ENCODE measurements at regions not wholly inside any gene's neighbourhood (a gene's known extent, or its start where the extent isn't known, plus 50 kb on each side); places are given as distances from the start of the nearest gene placed in this dataset.
"Not testable (repeated sequence)": the region's sequence is repeated elsewhere in the genome, so short reads cannot be mapped to it uniquely, and the experiment has no call there.

DNA sequence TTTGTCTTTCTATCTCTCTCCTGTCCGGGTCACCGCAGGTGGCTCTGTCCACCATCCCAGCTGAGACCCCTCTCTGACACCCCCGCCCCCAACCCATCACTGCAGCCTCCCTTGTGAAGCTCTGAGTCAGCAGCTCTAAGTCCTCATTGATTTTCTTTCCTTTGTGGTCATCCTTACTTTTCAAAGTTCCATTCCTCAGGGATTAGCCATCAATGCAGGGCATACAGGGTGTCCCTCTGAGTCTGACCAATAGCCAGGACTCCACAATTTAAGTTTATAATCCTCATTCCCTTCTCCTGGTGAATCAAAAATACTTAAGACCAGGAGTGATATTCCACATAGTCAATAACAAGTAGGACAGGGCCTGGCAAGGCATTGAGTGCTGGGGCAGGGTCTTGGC is 333.3 kb upstream of the CNR1 start:
- DNase-seq: no peak

DNA sequence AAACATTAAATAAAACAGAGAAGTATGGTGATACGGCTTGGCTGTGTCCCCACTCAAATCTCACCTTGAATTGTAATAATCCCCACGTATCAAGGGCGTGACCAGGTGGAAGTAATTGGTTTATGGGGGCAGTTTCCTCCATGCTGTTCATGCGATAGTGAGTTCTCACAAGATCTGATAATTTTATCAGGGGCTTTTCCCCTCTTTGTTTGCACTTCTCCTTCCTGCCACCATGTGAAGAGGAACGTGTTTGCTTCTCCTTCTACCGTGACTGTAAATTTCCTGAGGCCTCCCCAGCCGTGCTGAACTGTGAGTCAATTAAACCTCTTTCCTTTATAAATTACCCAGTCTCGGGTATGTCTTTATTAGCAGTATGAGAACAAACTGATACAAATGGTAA is 331.3 kb upstream of the CNR1 start:
- not testable (repeated sequence) for DNase-seq

DNA sequence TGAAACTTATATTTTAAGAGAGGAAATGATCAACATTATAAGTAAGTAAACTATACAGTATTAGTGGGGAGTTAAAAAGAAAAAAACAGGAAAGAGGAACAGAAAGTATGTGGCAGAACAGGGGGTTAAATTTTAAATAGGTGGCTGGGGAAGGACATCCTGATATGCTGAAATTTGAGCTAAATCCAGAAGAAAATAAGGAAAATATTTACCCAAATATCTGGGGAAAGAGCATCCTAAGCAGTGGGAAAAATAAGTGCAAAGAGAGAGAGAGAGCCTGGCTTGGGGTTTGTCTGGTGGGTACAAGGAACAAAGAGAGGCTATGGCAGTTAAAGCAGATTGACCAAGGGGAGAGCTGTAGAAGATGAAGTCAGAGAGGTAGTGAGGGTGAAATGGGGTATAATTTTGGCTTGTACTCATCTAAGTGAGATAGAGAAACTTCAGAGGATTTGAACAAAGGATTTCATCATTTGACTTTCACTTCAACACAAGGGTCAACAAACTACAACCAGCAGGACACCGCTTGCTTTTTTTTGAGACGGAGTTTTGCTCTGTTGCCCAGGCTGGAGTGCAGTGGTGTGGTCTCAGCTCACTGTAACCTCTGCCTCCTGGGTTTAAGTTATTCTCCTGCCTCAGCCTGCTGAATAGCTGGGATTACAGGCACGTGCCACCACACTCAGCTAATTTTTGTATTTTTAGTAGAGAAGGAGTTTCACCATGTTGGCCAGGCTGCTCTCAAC is 328.4 kb upstream of the CNR1 start:
- DNase-seq: no peak

DNA sequence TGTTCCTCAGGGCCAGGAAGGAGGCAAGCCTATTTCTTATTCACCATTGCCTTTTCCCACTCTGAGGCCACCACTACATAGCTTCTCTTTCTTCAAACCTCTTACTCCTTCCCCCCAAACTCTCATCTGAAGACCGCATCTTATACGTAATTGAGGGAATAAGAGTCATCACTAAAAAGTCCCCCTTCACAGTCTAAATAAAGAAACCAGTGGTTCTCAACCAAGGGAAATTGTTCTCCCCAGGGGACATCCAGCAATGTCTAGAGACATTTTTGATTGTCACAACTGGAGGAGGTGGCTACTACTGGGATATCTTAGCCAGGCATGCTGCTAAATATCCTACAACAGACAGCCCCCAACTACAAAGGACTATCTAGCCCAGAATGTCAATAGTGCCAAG is 327.6 kb upstream of the CNR1 start:
- DNase-seq: no peak

DNA sequence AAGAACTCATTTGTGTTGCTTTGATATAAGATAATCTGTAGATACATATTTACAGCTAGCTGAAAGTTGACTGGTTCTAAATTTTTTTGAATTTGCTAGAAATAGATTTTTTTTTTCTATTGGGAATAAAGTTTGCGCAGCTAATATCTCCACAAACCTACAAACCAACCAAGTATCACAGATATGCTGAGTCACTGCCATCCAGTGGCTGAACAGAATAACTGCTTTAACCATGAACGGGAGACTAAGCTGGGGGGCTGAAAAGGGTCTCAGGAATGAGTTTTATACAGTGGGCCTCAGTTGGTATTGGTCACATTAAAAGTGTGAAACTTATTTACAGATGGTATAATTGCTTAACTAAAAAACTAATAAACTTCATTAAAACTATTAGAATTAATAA is 326.7 kb upstream of the CNR1 start:
- DNase-seq: no peak

DNA sequence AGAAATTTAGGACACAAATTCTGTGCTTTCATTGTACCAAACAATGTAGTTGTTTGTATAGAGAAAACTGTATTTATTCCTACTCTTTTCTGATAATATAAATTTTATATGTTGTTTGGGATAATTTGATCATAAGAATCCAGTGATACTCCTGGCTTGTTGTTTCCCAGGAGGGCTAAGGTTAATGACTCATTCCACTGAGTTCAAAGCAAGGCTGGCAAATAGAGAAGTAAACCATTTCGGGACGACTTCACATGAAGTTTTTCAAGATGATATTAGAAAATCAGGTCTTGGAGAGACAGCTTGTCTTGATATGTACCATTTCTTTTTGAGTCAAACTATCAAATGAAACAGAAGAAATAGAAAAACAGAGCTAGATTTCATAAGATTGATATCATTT is 326.1 kb upstream of the CNR1 start:
- DNase-seq: no peak

DNA sequence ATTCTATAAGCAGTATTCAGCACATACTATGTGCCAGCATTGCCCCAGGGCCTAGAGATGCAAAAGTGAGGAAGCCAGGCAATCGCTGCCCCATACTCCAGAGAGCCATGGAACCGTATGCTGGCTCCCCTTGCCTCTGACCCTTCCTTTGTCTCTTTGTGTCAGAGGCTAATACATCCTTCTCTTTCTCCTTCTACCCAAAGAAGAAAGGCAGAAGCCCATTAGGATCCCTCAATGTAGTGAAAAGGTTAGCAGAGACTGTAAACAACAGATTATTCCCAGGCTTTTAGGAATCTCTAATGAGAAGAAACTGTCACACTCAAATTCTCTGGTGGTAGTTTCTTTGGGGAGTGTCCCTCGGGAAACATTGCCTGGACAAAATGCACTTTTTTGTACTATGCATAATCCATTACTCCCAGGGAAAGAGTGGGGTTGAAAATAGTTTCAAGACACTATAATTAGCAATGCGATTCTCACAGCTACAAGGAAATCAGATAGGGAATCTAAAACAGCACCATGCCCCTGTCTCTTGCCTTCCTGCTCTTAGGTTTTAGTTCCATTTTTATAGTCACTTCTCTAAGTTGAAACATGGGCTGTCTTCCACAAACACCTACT is 325.2 kb upstream of the CNR1 start:
- no peak for DNase-seq

DNA sequence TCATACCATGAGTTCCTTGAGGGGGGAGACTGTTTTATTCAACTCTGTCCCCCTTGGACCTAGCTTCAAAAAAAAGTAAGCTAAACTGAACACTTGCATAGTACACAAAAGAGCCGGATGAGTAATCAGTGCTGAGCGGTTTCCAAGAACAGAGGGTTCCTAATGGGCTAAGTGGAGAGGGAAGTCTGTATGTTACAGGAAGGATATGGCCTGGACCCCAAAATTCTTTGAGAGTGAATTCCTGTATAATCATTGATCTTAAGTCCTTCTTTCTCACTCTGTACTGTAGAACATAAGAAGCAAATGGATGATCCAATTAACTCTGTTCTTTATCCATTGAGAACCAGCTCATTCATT is 324.7 kb upstream of the CNR1 start:
- no peak for DNase-seq

DNA sequence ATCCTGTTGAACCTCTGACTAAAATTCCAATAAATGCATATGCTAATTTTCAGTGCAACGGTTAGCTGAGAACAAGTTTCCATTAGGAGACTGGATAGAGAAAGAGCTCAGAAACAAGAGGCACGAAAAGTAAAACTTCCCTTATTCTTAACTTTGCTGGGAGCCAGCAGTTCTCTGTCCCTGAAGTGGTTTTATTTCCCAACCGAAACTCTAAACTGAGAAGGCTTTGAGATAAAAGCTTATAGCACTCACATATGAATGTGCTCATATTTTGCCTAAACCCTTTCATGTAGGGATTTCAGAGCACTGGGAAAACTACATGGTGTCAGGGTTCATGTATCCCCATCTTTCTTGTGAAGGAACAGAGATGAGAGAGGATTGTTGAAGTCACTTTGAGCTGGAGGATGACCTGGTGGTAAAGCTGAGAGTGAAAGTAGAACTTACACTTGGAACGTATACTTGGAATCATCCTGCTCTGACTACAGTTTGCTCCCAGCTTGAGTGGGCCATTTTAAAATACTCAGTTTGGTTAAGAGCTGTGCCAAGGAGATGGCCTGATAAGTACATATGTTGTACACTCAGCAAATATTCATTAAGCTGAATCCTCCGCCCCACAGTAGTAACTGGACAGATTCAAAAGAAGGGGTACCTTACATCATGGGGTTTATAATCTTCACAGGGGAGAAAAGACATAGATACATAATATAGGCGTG is 324.2 kb upstream of the CNR1 start:
- DNase-seq: no peak

DNA sequence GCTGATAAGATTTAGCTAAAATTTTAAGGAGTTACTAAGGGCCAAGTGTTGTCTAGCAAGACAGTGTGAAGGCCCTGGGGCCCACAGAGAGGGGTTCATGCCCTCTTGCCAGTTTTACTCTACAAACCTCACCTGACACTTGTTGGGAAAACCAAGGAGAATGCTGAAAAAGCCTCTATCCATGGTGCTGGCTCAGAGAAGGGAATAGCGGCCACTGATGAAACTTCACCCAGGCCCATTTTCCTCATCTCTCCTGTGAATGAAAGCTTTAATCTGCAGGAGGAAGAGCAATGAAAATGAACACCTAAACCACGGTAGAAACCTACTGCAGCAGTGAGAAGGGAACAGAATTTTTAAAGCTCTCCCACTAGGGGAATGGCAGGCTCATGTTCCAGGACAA is 317.3 kb upstream of the CNR1 start:
- DNase-seq: no peak

DNA sequence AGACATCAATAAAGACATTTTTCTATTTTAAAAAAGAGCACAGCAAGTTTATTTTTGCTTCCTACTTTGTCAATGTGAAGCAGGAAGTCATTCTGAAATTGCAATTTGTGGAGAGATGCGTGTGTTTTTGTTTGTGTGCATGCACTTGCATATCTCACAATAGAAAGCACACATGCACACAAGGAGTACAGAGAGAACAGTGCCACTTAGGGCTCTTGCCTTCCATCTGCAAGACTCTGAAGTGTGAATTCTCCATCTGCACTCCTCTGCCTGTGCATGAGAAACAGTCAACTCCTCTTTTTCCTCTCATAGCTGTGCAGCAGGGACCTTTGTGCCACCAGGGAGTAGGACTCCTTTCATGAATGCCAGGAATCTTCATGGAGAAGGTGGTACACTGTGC is 316.3 kb upstream of the CNR1 start:
- DNase-seq: no peak

DNA sequence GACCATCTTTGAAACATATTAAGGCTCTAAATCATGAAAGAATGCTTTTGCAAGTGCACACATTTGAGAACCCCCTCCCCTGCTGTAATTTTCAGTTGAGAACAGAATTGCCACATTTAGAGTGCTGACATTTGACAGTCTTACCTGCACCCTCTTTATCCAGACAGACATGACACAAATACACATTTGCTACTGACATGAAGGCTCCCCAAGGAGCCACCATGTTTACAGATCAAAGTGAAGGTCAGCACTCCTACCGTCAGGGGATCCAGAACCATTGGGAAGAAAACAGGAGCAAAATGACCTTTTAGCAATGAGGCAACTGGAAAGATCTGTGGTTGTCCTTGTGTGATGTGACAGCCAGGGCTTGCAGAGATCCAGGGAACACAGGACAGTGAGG is 315.4 kb upstream of the CNR1 start:
- DNase-seq: no peak

DNA sequence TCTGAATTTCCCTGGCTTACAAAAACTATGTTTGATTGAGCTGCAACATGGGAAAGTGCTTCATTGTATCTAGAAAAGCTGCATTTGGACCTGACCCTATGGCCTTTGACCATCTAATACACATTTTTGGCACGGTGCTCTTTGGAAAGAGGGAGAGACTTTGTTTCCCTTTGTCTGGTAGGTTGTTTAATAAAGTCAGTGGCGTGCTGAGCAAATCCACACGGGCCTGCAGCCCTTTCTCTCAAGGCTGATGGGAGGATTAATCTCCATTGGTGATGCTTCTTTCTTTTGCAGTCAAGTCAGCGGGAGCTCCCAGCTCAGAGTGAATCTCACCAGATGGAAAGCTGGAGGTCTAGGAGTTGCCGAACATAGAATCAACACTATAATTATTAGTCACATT is 314.7 kb upstream of the CNR1 start:
- no peak for DNase-seq

DNA sequence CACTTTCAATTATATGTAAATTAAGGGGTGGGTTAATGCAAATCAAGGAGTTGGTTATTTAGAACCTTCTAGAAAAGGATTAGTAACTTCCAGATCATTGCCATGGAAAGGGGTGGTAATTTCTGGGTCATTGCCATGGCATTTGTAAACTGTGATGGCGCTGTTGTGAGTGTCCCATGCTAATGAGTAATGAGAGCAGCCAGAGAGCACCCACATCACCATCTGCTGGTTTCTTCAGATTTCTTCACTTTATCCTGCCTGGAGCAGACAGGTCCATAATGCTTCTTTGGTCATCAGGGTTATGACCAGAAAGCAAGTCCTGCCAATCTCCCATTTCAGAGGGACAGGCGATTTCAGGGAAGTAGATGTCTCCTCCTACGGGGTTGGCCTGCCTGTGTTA is 311.3 kb upstream of the CNR1 start:
- DNase-seq: no peak

DNA sequence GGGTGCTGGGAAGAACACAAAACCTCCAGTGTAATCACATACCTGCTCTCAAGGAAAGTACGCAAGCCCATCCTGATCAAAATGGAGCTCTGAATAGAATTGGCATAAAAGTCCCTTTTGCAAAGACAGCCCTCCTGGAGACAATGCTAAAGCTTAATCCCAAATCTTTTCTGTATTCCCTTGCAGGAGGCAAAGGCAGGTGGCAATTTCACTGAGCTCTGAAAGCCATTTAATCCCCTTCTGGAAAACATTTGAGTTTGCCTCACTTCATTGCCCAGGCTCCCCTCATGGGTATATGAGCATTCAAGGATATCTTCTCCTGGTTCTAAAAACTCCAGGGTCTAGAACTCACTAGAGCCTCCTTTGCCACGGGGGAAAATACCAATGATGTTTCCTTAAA is 310.2 kb upstream of the CNR1 start:
- DNase-seq: no peak

DNA sequence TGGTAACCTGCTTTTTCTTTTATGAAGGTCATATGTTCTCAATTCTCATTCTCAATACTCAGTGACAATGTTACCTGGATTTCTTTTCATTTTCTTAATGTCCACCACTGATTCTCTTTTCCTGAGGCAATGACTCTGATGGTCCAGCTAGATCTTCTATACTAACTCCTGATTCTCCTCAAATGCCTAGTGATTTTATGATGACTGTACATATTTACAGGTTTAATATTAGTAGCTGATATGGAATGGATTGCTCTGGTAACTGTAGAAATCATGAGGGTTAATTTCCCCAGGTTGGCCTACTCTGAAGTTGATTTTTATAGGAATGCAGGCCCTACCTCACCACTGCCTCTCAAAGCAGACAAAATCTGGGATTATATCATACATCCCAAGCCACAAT is 308.6 kb upstream of the CNR1 start:
- DNase-seq: no peak

DNA sequence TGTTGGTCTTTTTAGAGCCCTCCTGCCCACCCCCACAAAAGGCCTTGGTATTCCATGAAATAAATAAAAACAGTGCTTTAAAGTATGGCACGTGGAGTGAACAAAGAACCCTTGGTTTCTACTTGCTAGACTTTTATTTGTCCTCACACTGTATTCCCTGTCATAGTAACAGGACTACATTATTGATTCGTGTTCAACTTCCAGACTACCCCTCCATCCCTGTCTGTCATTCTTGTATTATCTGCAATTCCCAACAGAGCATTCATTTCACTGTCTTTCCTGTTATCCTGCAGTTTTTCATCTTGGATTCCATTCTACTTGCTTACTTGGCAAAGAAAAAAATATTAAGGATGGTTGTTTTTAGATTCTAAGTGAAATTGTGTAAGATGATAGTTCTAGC is 307.4 kb upstream of the CNR1 start:
- DNase-seq: no peak

DNA sequence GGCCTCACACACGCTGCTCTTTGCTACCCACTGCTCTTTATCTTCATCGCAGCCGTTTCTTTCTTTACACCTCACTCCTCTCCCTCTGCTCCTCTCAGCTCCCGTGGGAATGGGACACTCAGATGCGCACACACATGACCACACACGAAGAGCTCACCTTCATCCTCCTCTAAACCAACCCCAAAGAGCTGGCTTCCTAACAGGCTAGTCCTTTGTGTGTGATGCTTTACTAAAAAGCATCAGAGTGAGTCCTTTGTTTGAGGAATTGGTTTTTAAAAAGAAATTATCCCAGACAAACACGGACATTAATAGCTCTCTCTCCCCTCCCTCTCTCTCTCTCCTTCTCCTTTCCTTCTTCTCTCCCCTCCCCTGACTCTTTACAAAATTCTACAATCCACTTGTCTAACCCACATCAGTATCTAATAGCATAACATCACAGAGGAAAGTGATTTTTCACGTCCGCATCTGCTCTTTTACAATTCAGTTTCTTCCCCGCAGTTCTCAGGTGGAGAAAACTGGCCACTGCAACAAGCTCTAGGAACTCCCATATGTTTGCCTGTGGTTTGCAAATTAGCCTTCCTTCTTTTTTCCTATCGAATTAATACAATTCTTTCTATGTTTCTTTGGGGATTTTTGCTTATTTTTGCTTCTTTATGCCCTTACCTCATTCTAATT is 306.8 kb upstream of the CNR1 start:
- no peak for DNase-seq

DNA sequence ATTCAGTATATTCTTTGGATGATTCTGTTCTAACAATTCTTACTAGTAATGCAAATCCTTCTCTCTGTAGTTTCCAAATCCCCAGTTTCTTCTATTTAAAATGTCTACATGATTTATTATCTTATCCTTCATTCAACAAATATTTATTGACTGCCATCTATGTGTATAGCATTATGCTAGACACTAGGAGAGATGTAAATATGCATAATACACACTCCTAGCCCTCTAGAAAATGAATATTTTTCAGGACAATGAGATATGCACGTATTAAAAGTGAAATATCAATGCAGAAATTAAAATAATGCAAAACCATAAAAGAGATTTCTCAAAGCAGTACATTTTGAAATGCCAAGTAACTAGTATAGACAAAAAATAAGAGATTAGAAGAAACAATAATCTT is 293.5 kb upstream of the CNR1 start:
- DNase-seq: no peak

DNA sequence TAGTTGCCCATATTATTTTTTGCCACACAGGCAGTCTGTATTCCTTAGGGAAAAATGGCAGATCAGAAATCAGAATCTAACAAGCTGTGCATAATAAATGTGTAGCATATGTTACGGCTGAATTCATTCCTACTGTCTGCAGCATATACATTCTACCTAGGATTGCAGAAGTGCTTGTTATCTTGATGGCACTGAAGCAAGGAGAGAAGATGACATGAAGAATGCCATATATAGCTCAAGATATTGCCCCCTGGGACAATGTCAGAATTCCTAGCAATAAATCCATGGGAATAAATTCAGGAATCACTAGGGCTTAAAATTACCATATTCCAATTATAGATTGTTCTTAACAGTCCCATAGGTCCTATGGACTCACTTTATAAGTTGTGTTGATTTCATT is 293.0 kb upstream of the CNR1 start:
- no peak for DNase-seq

DNA sequence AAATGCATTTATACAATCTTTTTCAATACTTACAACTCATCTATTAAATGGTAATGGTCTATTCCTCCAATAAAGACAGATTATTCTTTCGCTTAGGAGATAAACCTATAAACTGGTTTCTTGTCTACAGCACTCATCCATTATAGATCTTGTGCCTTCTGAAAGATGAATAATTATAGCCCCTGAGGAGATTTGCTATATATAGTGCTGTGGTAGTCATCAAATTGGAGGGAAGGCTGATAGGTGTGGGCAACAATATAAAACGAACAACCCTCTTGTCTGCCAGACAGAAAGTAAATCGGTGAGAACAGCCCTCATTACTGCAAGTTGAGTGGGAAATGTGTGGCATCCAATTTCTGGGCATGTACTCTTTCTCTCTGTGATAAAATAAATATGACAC is 292.5 kb upstream of the CNR1 start:
- no peak for DNase-seq

DNA sequence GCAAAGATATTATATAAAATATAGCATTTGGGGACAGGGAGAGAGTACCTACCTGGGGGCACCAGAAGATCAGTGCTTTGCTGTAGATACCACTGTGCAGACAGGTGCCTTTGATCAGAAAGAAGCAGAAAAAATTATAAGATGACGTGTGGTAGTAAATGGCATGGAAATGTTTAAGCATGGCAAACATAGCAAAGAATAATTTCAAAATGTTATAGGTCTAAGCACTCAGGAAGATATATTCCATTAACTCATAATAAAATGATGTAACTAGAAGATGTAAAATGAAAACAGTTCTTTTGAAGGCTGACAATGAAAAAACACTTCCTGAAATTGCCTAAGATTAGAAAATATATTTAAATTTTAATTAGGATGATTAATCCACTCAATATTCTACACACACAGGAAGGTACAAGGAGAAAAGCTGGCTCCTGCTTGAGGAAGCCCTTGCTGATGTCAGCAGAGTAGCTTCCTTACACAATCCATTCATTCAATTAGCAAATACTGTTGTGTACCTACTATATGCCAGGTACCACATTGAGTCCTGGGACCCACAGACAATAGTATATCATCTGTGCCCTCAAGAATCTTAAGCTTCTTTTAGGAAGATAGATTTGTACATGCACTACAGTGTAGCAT is 290.2 kb upstream of the CNR1 start:
- DNase-seq: no peak

DNA sequence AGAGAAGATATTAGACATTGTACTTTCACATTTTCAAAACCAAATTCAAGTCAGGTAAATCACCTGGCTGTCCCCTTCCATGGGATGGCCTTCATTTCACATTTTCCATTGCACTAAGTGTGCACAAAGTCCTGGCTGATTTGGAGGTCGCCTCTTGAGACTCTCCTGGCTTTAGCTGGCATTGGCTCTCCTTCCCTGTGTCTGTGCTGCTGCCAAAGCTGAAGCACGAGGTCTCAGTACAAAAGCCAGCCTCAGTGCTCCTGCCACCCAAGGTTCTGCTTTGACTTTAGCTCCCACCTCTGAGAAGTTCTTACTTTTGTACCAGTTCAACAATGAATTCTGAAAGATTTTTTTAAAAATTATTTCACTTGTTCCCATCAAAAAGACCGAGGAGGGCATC is 289.2 kb upstream of the CNR1 start:
- DNase-seq: no peak

All from left kidney (tissue), 1 donor.